Colonic mucosa (tissue), 4 donors: ENCODE measurements at regions not wholly inside any gene's neighbourhood (a gene's known extent, or its start where the extent isn't known, plus 50 kb on each side); places are given as distances from the start of the nearest gene placed in this dataset.

Source experiments
- DNase-seq: peaks from one replicate; pipeline ENCODE4 v3.0.0-alpha.2; 2020
- H3K27ac ChIP-seq: fragments of 200-600 bp; one replicate; pipeline ENCODE4 v1.8.0; 2021
- H3K27me3 ChIP-seq: fragments of 200-600 bp; one replicate; pipeline ENCODE4 v1.8.0; 2021
- H3K36me3 ChIP-seq: fragments of 200-600 bp; one replicate; pipeline ENCODE4 v1.8.0; 2021
- H3K4me1 ChIP-seq: fragments of 200-600 bp; one replicate; pipeline ENCODE4 v1.8.0; 2021; ENCODE audit warnings: mild to moderate bottlenecking
- H3K4me3 ChIP-seq: fragments of 200-600 bp; one replicate; pipeline ENCODE4 v1.8.0; 2021
- H3K9ac ChIP-seq, 2 donors: one replicate each; pipeline ENCODE4 v1.7.0; 2013; ENCODE audit warnings: control low read depth in 2 of 2, low read depth in 2 of 2, low read length in 2 of 2
- H3K9me3 ChIP-seq: fragments of 200-600 bp; one replicate; pipeline ENCODE4 v1.8.0; 2021
- CTCF ChIP-seq: fragments of 200-600 bp; IDR thresholded peaks from one replicate; pipeline ENCODE4 v1.8.0; 2022; ENCODE audit warnings: antibody characterized with exemption, mild to moderate bottlenecking
- intact Hi-C: fragments of 100-400 bp; cut with DNase I; formaldehyde crosslinking; loops from one replicate; pipeline ENCODE4 v1.14.1; 2022
- donor health status: healthy.
- donor health status: DM: no; HTN: no; CAD: no.
- donor health status: DM: no; HTN: no; CAD: no.

GRCh38 chr15:62790546-62790945, 252.0 kb upstream of the TPM1 start:
- Histone ChIP-seq H3K9me3 (no peaks in the 10 kb centered on the region), H3K4me1 (no peaks in the 10 kb centered on the region), H3K9ac (no peak overlapping the region), H3K36me3 (no peaks in the 10 kb centered on the region), H3K4me3 (no peak overlapping the region), H3K27me3 (no peaks in the 10 kb centered on the region), H3K27ac (no peak overlapping the region)
- intact Hi-C loops = no loop called here
- DNase-seq = no peak
- TF ChIP-seq CTCF = no peak

- TF ChIP-seq CTCF = no peak
- intact Hi-C loops = no loop called here
- Histone ChIP-seq H3K4me3 (no peak overlapping the region), H3K27me3 (no peaks in the 10 kb centered on the region), H3K27ac (no peak overlapping the region), H3K9ac (no peak overlapping the region), H3K9me3 (no peaks in the 10 kb centered on the region), H3K4me1 (no peaks in the 10 kb centered on the region), H3K36me3 (no peaks in the 10 kb centered on the region)
- no peak for DNase-seq
Measured at GRCh38 chr15:62791694-62792093, 250.9 kb upstream of the TPM1 start.

- H3K27me3 ChIP-seq = no peaks in the 10 kb centered on the region
- H3K4me3 ChIP-seq = no peak overlapping the region
- no peaks in the 10 kb centered on the region for H3K36me3 ChIP-seq
- H3K9ac ChIP-seq = no peak overlapping the region
- H3K9me3 ChIP-seq = no peaks in the 10 kb centered on the region
- H3K27ac ChIP-seq = no peak overlapping the region
- no peak for DNase-seq
- intact Hi-C loops = no loop called here
- TF ChIP-seq CTCF = no peak
- no peaks in the 10 kb centered on the region for H3K4me1 ChIP-seq
Measured at GRCh38 chr15:62792986-62793751, 249.4 kb upstream of the TPM1 start.

- H3K36me3 ChIP-seq = no peaks in the 10 kb centered on the region
- H3K27ac ChIP-seq = no peak overlapping the region
- H3K4me3 ChIP-seq = no peak overlapping the region
- DNase-seq = no peak
- TF ChIP-seq CTCF = no peak
- H3K27me3 ChIP-seq = no peaks in the 10 kb centered on the region
- H3K4me1 ChIP-seq = no peaks in the 10 kb centered on the region
- H3K9ac ChIP-seq = no peak overlapping the region
- intact Hi-C loops = no loop called here
- H3K9me3 ChIP-seq = no peaks in the 10 kb centered on the region
Measured at GRCh38 chr15:62793752-62794144, 248.8 kb upstream of the TPM1 start.

GRCh38 chr15:62795171-62795570, 247.4 kb upstream of the TPM1 start:
- Histone ChIP-seq H3K9me3 (no peaks in the 10 kb centered on the region), H3K27ac (no peak overlapping the region), H3K4me3 (no peak overlapping the region), H3K36me3 (no peaks in the 10 kb centered on the region), H3K4me1 (no peaks in the 10 kb centered on the region), H3K27me3 (no peaks in the 10 kb centered on the region), H3K9ac (no peak overlapping the region)
- TF ChIP-seq CTCF = no peak
- no peak for DNase-seq
- intact Hi-C loops = no loop called here
